M059J (cell line): ENCODE measurements at regions not wholly inside any gene's neighbourhood (a gene's known extent, or its start where the extent isn't known, plus 50 kb on each side); places are given as distances from the start of the nearest gene placed in this dataset.

Source experiments
- DNase-seq: peaks from one replicate; pipeline ENCODE4 v3.0.0-alpha.2; 2012; ENCODE audit warnings: low read depth

DNA sequence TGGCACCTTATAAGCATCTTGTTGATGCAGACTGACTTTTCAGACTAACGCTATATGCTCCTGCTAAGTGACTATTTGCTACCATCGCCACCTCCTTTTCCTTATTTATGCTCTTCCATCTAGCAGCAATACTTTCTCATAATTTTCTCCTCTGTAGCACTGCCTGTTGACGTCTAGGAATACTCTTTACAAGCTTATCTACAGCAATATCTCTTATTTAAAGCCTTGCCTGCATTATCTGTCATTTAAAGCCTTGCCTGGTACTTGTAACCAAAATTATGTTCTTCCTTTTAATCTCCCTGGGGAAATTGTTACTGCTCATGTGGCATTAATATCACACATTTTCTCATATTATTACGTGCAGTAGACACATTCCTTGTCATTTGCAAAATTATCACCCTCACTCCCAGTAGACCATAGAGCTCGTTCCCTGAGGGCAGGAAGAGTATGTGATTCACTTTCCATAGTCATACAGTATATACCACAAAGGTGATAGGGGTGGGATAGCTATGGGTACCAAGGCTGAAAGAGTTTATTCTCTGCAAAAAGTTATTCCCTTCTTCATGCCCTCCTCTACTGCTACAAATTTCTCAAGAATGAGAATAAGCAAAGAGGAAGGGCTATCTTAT lies 359.7 kb upstream of the PCDH15 start:
- no peak for DNase-seq

DNA sequence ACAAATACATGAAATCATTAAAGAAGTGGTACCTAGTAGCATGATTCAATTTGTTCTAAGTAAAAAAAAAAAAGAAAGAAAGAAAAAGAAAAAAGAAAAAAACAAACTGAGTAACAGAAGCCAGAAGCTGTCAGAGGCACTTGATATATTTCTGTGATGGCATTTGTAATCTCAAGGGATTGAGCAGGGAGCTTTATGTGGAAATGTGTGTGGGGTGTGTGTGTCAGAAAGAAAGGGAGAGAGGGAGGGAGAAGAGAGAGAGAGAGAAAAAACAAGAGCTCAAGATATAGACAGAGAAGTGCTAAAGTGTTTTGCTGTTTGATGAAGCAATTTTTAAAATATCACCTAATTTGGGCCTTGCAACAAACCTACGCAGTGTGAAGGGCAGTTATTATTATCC lies 357.6 kb upstream of the PCDH15 start:
- no peak for DNase-seq

DNA sequence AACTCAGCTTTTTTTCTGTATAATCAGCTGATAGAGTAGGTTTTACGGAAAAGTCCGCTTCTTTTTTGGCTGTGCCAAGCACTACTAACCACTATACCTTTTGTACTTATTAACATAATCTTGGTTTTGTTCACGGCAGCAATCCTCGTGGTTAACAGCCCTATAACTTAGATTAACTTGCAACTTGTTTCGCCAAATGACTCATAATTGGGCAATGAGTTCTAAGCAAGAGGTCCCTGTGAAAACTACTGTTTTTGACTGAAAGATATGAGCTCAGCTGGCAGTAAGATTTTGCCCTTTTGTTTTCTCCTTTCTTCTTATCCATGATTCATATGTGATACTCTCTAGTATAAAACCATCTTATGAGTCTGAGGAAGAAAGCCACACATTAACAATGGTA lies 345.0 kb upstream of the PCDH15 start:
- peak; percentile 4 for DNase-seq

DNA sequence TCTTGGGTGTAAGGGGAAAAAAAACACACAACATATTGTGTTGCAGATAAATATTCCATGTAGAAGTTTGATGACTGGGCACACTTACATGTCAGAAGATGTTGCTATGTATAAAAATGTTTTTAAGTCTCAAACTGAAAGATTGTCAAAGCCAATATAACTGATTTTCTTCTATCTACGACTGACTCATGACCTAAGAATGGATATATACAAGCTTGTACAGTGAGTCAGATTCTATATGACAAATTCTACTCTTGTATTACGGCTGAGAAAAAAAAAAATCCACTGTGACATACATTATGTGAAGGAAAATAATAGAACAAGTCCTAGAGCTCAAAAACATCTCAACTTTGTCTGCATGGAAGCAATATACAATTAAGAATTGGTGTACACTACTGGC lies 343.0 kb upstream of the PCDH15 start:
- no peak for DNase-seq

DNA sequence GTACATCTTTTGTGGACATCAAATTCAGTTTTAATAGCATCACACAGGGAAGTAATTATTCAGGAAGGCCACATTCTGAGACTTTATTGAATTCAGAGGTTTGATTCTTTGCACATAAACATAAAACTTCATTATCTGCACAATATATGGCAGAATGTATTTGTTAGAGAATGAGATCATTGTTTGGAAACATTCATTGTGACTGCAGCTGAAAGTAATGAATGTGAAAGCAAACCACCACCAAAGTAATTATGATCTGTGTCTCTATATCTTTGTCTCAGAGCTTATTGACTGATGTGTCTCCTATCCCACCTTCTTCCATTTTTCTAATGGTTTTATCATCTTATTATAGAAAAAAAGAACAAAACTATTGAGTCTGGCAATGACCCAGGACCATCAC lies 340.9 kb upstream of the PCDH15 start:
- DNase-seq, result no peak

DNA sequence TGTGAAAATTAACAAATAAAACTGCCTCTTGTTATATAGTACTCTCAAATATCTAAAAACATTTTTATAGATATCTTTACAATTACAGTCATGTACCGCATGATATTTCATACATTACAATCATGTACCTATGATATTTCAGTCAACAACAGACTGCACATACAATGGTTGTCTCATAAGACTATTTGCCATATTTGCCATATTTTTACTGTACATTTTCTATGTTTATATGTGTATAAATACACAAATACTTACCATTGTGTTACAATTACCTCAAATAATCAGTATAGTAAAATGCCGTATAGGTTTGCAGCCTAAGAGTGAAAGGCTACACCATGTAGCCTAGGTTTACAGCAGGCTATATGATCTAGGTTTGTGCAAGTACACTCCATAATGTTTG lies 336.0 kb upstream of the PCDH15 start:
- no peak for DNase-seq

DNA sequence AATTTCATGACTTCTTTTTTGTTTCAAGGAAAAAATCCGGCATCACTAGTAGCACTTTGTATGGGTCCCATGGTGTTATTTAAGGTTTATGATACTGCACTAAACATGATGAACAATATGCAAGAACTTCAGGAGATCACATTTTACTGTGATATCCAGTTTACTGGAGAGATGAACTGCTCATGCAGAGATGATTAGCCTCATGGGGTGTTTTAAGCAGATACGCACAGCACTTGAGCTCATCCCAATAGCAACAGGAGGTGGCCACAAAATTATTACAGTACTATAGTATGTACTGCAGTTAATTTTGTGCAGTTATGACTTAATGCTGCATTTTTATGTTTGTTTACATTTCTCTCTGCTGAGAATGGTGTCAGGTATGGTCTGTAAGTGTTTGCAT lies 303.7 kb upstream of the PCDH15 start:
- no peak for DNase-seq

DNA sequence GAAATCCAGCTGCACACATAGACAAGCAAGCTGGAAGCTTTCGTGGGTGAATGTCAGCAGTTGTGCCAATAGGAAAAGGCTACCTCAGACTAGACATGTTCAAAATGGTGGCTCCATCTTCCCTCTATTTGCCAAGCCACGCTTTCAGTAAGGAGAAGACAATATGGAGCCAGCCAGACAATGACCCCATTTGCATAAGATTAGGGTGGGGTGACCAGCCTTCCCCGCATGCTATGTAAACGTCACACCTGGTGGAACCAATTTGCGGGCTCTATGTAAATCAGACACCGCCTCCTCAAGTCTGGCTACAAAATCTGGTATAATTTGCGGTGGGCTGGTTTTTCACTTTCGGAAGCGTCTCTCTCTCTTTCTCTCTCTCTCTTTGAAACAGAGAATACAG lies 297.4 kb upstream of the PCDH15 start:
- no peak for DNase-seq

DNA sequence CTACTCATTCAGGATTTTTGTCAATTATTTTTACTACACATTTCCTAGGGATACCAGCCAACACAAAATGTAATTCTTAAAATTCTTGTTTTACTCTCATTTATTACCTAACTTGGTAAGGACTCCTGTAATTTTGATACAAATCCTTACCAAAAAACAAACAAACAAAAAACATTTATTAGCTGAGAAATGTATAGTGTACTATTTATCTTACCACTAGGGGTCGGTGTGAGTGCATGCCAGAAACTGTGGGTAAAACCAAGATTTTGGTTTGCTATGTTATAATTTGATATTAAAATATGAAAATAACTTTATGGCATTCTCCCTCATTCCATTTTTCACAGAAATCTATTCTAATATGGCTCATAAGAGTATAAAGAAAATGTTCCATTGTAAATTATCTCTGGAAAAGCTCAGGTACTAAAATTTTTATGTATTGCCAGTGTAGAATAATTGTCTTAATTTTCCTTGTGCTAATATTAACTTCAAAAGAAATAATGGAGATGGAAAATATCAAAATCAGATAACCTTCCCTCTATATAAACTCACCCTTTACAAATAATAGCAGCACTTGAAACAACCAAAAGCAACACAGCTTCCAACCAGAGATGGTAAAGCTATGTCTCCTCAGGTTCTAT lies 290.8 kb upstream of the PCDH15 start:
- DNase-seq, result no peak

DNA sequence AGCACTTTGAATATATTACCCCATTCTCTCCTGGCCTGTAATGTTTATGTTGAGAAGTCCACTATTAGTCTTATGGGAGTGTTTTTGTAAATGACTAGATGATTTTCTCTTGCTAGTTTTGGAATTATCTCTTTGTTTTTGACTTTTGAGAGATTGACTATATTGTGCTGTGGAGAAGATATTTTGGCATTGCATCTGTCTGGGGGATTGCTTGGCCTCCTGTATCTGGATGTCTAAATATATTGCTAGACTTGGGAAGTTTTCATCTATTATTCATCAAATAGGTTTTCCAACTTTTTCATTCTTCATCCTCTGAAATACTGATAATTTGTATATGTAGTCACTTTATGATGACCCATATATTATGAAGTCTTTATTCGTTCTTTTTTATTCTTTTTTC lies 277.1 kb upstream of the PCDH15 start:
- no peak for DNase-seq

DNA sequence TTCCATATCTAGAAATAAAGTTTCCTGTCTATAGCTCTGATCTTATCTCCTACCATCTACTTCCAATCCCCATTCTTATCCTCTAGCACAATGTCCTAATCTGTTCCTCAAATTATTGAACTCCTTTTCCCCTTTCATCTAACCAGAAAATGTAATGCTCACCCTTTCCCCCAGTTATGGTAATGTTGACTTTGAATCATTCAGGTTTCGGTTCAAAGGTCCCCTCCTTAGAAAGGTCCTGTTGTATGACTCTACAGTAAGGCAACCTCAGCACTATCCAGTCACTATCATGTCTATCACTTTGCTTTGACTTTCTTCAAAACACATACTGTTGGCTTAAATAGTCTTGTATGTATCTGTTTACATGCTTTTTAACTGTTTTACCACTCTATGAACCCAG lies 264.2 kb upstream of the PCDH15 start:
- no peak for DNase-seq

DNA sequence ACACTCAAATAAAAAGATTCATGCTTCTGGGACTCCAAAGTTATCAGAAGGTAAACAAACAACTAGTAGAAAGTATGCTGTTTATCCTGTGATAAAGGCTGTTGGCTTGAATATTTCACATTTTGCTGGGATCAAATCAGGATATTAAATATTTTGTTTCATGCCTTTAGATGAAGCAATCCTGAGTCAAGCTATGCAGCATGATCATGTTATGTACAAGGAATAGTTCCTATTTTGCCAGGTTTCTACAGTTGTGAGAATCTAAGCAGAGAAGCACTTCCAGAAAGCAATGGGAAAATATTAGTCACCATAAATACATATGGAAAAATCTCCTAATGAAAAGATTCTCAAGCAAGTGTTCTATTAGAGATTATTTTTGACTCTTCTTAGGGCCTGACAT lies 262.8 kb upstream of the PCDH15 start:
- DNase-seq, result no peak

DNA sequence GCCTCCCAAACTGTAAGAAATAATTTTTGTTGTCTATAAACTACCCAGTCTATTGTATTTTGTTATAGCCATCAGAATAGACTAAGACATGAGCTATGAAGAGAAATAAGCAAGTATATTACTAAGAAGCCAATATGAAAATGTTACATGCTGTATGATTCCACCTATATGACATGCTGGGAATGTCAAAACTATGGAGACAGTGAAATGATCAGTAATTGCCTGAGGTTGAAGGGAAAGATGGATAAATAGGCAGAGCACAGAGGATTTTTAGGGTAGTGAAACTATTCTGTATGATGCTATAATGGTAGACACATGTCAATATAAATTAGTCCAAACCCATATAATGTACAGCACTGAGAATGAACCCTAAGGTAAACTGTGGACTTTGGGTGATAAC lies 261.3 kb upstream of the PCDH15 start:
- DNase-seq, result no peak

DNA sequence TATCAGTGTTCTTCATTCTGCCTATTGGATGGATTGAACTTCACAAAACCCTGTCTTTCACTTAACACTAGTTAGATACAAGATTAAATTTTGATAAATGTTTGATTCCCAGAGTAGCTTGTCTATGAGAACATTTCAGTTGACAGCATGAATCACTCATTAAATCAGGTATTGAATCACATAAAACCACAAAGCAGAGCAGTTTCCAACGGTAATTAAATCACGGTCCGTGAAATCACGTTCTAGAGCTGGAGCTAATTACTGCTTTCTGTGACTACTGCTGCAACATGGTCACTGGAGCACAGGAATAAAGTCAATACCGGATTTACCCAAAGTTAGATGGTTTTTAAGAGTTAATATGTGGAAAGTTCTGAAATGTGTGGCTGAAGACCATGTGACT lies 257.8 kb upstream of the PCDH15 start:
- no peak for DNase-seq

DNA sequence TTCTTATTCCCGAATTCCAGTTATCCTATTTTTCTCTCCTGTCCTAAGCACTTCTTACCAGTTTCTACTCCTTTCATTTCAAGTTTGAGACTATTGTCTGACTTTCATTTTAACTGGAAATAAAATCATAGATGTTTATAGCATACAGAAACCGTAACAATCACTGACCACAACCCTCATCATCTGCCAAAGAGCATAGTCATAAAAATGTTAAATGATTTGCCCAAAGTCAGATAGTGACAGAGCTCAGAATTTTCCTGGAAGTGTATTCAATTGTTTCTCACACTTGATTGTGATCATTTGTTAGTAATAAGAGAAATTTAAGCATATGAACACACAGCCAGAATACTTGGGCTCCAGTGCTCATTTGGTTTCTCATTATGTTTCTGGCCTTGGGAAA lies 250.5 kb upstream of the PCDH15 start:
- no peak for DNase-seq

DNA sequence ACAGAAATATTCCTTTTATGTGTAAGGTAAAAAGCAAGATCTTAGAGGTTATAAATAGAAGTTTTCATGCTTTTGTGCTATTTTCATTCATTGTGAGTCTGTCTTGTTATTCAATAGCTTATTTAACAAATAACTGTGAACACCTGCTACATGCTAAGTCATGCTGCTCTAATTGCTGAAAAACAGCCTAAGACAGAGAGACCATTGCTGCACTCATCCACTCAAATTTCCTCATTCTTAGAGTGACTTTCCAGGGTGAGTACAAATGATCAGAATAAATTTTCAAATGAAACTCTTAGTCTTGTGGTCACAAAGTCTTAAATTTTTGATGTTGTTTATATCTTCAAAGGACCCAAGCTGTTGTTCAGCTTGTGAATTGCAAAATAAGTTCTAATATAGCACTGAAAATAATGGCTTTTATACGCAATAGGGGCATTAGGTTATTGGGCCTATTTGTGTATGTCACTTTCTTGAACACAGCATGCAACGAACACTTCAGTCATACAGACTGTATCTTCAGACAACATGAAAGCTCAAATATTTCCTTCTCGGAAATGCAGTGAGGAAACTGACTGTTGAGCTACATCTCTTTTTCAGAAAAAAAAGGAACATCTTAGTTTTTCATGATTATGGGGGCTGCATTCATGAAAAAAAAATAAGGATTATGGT lies 247.9 kb upstream of the PCDH15 start:
- no peak for DNase-seq

DNA sequence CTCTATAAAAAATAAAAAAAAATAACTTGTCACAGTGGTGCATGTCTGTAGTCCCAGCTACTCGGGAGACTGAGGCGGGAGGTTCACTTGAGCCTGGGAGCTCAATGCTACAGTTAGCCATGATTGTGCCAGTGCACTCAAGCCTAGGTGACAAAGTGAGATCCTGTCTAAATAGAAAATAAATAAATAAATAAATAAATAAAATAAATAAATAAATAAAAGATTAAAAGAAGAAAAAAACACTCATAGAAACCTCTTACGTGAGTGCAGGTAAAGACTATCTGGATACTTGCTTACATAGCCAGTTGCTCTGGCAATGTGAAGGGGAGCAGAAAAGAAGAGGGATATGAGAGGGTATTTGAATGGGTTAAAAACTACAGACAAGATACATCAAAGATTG lies 242.5 kb upstream of the PCDH15 start:
- no peak for DNase-seq

DNA sequence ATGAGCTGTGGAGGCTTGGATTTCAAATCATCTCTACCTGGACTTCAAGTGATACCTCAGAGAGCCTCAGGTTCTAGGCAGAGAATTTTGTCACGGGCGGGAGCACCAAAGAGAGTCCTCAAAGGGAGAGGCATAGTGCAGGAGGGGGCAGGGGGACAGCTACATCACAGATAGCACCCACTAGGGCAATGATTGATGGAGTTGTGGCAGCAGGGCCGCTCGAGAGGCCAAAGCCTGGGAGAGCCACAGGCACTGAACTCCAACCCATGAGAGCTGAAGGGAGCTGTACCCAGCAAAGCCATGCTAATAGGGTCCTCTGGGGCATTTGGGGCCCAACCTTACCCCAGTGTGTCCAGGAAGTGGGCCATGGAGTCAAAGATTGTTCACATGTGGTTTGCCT lies 232.0 kb upstream of the PCDH15 start:
- DNase-seq, result no peak

DNA sequence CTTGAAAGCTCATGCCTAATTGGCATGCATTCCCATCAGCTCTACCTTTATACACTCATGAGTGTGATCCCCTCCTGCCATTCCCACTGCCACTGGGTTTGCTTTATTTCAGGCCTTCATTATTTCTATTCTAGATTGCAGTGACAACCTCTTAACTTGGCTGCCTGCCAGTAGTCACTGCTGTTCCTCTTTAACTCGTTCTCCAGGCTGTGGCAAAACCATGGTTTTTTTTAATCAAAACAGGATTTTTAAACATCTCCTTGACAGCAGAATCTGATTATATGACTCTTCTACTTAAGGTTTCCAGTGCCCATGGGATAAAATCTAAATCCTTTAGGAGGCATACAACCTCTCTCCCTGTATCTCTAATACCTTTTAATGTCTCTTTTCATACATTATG lies 223.7 kb upstream of the PCDH15 start:
- DNase-seq, result no peak

DNA sequence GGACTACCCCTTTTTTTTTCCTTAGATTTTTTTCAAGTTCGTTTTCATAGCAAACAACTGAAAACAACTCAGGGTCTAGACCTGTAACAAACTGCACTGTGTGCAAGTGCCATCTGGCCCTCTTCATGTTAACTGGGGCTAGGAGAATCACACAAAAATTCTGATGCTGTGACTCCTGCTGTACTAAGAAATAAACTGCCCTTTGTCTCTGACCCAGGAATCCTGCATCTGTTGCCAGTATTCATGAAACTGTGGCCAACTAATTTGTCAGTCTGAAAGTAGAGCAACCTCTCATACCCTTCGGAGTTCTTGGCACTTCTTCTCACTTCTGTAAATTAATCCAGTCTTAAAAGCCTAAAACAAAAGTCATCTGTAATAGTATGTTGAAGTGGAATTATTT lies 218.4 kb upstream of the PCDH15 start:
- no peak for DNase-seq

DNA sequence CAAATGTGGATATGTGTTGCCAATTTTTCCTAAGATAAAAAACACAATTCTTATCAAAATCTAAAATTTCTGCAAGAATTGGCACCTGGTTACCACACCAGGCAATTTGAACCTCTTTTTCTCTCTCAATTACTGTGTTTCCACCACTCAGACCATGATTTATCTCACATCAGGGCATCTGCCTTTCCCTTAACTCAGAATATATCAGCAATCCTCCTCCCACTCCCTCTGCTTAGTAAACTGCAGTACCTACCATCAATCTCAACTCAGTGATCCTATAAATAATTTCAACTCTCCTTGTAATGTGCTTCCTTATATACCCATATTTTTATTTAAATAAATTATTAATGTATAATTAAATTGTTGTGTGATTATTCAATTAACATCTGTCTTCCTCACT lies 212.3 kb upstream of the PCDH15 start:
- DNase-seq, result no peak

DNA sequence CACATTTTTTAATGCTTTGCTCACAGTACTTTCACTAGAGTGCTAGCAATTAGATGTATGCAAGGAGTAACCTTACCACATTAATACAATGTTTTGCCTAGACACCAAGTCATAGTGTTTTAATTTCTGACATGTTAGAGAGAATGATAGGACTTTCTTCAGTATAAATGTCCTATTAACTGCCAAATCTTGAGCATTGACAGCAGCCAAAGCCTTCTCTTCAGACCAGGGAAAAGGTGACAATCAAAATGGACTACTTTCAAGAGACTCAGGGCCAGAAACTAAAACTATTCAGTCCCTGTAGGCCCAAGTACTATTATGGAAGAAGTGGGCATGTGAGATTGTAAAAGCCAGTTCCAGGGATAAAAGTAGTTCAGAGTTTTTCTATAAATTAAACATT lies 201.4 kb upstream of the PCDH15 start:
- DNase-seq, result no peak

DNA sequence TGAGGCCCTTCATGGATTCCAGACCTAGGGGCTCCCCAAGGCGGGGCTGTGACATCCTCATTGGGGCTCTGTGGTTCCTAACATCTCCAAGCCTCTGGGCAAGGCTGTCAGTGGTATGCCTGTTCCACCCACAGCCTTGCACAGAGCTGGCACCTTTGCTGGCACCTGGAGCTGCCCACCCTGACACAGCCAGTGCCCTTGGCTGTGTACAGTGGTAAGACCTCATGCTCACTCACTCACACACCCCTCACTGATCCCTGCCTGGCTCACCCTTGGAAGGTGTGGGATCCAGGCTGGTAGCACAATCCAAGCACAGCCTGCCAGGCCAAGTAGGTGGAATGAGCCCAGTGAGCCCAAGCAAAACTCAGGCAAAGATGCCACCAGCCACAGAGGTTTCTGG lies 200.4 kb upstream of the PCDH15 start:
- DNase-seq, result no peak

DNA sequence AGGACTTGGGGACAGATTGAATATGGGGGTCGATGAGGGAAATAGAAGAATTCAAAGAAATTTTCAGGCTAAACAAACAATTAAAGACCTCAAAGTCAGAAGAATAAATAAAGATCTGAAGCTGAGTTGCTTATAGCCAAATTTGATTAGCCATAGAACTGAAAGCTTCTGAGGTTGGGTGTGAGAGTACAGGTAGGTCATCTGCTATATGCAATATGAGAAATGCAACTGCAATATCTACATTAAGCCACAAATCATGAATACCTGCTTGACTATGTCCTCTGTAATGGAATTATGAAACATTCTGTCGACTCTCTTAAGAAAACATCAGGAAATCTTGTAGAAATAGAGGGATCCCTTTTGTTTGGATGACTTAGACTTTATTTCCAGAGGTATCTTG lies 192.1 kb upstream of the PCDH15 start:
- DNase-seq, result no peak
